Fibroblast of gingiva (primary cell): ENCODE measurements at regions not wholly inside any gene's neighbourhood (a gene's known extent, or its start where the extent isn't known, plus 50 kb on each side); places are given as distances from the start of the nearest gene placed in this dataset.

ENCODE experiments used
- DNase-seq: peaks from one replicate; pipeline ENCODE4 v3.0.0-alpha.2; 2011; ENCODE audit warnings: low read depth

DNA sequence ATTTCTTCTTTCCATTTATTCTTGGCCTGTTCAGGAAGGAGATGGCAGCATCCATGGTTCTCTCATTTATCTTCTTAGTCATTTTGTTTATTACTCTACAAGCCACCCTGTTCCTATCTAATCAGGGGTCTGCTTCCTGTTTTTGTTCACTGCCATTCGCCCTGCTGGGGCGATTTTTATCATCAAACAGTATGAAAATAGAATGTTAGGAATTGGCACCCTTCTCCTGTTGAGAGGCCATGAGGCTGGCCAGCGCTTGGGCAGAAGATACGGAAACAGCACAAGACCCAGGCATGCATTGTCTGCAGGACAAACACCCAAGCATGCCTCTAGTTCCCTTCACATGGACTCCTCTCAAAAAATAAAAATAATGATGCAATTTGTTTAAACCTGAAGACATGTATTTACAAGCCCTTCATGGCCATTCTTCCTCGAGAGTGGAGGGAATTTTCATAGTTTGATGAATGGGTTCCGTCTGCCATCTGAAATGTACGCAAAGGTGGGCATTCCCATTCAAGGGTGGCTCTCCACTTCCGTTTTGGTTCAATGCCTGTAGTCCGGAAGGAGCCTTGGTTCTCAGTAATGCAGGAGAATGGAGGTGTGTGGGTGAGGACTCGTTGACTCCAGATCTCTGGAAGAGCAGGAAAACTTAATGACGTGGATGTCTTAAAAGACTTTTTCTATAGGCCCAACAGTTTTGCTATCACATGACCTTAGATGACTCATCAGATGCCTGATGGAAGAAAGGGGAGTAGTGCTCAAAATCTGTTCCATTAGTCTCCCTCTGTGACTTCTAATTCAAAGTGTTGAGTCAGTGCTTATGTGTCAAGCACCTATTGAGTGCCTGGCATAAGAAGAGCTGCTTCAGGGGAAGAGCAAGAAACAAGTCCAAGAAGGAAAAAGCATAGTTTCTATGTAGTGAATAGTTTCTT is 252.4 kb upstream of the TBX3 start:
- no peak for DNase-seq

GRCh38 chr12:114935658-114936057 is 251.7 kb upstream of the TBX3 start:
- DNase-seq: no peak

- DNase-seq: peak; percentile 92
These were observed 249.6 kb upstream of the TBX3 start for GRCh38 chr12:114933428-114934160.

- no peak for DNase-seq
These were observed 248.8 kb upstream of the TBX3 start for GRCh38 chr12:114932806-114933205.

GRCh38 chr12:114931025-114931424 is 247.1 kb upstream of the TBX3 start:
- no peak for DNase-seq

DNA sequence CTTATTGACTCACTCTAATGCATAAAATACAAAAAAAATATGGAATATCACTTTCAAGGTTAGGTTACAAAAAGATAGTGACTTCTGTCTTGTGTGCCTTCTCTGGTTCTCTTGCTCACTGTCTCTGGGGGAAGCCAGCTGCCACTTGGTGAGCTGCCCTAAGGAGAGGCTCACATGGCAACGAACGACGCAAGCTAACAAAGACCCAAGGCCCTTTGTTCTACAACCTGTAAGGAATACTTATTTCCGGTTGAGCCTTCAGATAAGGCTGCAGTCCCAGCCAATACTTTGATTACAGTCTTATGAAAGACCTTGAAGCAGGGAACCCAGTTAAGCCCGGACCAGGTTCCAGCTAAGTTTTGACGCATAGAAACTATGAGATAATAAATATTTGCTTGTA is 242.4 kb upstream of the TBX3 start:
- DNase-seq: no peak

GRCh38 chr12:114924946-114925475 is 241.0 kb upstream of the TBX3 start:
- no peak for DNase-seq

DNA sequence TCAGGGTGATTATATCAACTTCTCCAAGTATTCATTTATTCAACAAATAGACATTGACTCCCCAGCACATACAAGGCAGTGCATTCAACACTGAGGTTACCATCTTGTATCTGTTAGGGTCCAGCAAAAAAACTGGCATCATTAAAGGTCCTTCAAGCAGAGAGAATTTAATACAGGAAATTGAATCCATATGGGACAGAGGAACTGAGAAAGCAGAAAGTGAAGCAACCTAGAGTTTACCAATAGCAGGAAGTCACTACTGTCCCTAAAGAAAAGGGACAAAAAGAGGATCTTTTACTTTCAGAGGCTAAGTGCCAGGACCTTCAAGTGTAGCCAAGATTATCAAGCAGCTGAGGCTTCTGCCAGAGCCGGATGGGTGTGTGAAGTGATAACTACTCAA is 237.8 kb upstream of the TBX3 start:
- peak; percentile 70 for DNase-seq

GRCh38 chr12:114920771-114921554 is 237.0 kb upstream of the TBX3 start:
- peak; percentile 83 for DNase-seq

GRCh38 chr12:114919479-114919878 is 235.5 kb upstream of the TBX3 start:
- DNase-seq: no peak

DNA sequence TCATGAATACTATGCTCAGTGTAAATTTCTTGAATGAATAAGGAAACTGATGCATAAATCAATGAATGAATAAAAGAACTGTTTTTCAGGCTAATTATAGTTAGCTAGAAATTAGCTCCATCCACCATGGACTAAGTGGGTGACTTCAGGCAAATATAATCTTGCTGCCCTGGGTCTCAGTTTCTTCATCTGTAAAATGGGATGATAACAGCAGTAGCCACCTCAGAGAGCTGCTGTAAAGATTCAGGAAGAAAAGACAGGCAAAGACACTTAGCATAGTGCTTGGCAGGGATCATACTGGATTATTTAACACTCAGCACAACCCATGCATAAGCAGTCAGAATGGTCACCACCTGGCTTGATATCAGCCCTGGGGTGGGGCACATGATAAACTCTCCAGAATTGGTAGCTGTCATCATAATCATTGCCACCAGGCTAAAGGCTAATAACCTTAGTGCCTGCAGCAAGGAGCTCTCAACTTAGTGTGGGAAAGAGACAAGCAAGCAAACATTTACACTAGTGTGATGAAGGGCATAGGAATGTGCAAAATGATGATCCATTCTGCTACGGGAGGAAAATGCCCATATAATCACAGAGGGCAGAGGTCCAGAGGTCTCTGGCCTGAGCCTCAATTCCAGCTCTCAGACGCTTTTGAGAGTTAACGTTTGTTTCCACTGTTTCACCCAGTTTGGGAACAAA is 234.7 kb upstream of the TBX3 start:
- peak; percentile 77 for DNase-seq

- no peak for DNase-seq
These were observed 234.0 kb upstream of the TBX3 start for GRCh38 chr12:114917953-114918352.

GRCh38 chr12:114917307-114917706 is 233.3 kb upstream of the TBX3 start:
- DNase-seq: no peak

- DNase-seq: peak; percentile 75
These were observed 232.6 kb upstream of the TBX3 start for GRCh38 chr12:114916541-114916940.

- peak; percentile 96 for DNase-seq
These were observed 232.1 kb upstream of the TBX3 start for GRCh38 chr12:114916124-114916523.

DNA sequence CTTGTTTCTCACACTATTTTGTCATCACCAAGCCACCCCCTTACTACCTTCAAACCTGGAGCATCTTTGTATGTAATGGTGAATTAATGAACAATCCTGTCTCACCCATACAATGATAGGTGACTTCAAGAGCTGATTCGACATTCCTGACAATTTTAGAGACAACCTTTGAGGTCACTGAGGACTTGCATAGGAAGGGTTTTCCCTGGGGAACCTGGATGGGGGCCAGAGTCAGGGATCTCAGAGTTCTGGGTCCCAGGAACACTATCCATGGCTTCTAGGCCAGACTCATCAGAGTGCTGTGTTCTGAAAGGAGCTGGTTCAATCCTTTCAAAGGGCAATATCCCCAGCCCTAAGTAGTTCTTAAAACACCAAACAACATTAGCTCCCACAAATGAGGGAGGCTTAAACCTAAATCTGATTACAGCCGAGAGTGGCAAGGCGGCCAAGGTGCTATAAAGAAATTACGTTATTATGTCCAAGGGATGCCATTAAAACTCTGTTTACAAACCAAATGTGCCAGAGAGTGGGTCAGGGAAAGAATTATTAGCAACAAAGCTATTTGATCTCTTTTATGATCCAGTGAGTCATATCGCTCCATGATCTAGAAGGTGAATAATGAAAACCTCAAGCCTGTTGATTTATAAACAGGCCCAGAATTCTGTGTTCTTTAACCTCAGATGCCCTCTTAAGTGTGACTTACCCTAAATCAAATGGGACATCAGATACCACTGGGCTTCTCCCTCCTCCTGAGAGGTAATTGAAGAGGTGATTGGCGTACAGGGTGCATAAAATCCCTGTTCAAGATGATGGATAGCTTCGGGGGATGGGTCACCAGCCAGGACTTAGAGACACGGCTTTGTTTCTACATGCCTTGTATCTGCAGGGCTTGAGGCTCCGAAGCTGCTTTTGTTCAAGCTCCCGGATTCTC is 230.2 kb upstream of the TBX3 start:
- no peak for DNase-seq

- no peak for DNase-seq
These were observed 228.8 kb upstream of the TBX3 start for GRCh38 chr12:114912811-114913210.

DNA sequence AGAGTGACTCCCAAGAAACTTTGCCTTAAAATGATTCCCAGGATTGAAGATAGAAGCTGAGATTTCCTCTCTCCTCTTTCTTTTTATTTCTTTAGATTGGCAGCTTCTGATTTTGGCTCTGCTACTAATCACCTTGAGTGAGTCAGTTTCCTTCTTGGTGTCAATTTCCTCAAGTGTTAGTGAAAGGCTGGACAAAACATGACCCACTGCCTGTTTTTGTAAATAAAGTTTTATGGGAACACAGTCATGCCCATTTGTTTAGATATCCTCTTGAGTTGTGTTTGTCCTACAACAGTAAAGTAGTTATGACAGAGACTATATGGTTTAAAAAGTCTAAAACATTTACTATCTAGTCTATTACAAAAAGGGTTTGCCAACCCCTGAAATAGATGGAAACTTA is 227.2 kb upstream of the TBX3 start:
- no peak for DNase-seq

DNA sequence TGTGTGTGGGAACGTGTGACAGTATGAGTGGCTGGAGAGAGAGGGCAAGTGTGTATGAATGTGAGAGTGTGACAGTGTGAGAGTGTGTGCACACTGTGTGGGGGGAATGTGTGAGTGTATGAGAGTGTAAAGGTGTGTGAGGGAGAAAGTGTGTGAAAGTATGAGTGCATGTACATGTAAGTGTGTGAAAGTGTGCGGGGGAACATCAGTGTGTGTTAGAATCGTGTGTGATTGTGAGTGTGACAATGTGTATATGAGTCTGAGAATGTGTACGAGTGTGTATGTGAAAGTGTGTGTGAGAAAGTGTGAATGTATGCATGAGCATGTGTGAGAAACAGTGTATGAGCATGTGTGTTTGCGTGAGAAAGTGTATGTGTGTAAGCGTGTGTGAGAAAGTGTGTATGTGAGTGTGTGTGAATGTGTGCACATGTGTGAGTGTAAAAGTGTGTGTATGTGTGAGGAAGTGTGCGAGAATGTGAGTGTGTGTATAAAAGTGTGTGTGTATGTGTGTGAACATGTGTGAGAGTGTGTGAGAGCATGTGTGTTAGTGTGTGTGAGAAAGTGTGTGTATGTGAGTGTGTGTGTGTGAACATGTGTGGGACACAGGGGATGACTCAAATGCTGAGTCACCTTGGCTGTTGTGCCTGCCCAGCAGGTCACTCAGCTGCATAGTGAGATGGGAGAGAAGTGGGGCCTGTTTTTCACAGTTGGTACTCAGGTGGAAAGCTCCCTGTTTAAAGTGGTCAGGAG is 220.5 kb upstream of the TBX3 start:
- DNase-seq: peak; percentile 43
